SK-N-MC (cell line): ENCODE measurements at regions not wholly inside any gene's neighbourhood (a gene's known extent, or its start where the extent isn't known, plus 50 kb on each side); places are given as distances from the start of the nearest gene placed in this dataset.

ENCODE experiments used
- EZH2 ChIP-seq: fragments of 200-600 bp; sonication (generic); IDR thresholded peaks from one replicate; pipeline ENCODE4 v1.6.1; 2017; ENCODE audit warnings: antibody characterized with exemption
- POLR2AphosphoS5 ChIP-seq: IDR thresholded peaks from 2 replicates; pipeline ENCODE4 v1.6.1; 2012; ENCODE audit warnings: mild to moderate bottlenecking, low read depth, low read length, borderline replicate concordance

DNA sequence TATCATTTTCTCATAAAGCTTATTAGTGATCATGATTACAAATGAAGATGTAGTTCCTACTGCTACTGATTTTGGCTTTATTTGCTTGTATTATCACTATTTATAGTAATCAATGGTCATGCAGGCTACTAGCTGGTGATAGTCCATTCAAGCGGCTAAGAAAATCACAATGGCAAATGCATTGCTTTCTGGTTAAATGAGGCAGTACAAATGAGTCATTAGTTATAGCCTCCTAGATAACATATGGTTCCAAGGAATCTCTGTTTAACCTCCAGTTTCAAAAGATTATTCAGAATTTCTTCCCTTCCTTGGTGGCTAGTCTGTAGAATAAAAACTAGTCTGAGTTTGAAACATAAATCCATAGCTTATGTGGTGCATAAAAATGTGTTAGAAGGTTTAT is 141.3 kb upstream of the HTR2A start:
- no peak for TF ChIP-seq POLR2AphosphoS5
- no peak for TF ChIP-seq EZH2
